Osteocyte (in vitro differentiated cells): ENCODE measurements at regions not wholly inside any gene's neighbourhood (a gene's known extent, or its start where the extent isn't known, plus 50 kb on each side); places are given as distances from the start of the nearest gene placed in this dataset.

Experiments used
- DNase-seq: peaks from one replicate; pipeline ENCODE4 v3.0.0; 2021; ENCODE audit warnings: mixed read lengths; ENCODE audit not compliant: unreplicated experiment; ENCODE audit errors: extremely low spot score
- H3K27ac Mint-ChIP-seq: one replicate; pipeline ENCODE4 v1.8.0; 2021; ENCODE audit warnings: mild to moderate bottlenecking, mixed read lengths; ENCODE audit not compliant: unreplicated experiment
- H3K27me3 Mint-ChIP-seq: one replicate; pipeline ENCODE4 v1.8.0; 2021; ENCODE audit warnings: mixed read lengths; ENCODE audit not compliant: unreplicated experiment
- H3K36me3 Mint-ChIP-seq: one replicate; pipeline ENCODE4 v1.8.0; 2021; ENCODE audit warnings: mixed read lengths; ENCODE audit not compliant: unreplicated experiment
- H3K4me1 Mint-ChIP-seq: one replicate; pipeline ENCODE4 v1.8.0; 2021; ENCODE audit warnings: mixed read lengths; ENCODE audit not compliant: unreplicated experiment
- H3K4me3 Mint-ChIP-seq: one replicate; pipeline ENCODE4 v1.8.0; 2021; ENCODE audit warnings: mild to moderate bottlenecking, moderate library complexity, mixed read lengths; ENCODE audit not compliant: unreplicated experiment
- H3K9me3 Mint-ChIP-seq: one replicate; pipeline ENCODE4 v1.8.0; 2021; ENCODE audit warnings: mixed read lengths; ENCODE audit not compliant: unreplicated experiment
- TF ChIP-seq, protein P1 (sequence below): fragments of 200-600 bp; sonication (generic); IDR thresholded peaks from 2 replicates; pipeline ENCODE4 v1.5.0; 2021; ENCODE audit warnings: antibody characterized with exemption, mild to moderate bottlenecking, moderate library complexity

DNA sequence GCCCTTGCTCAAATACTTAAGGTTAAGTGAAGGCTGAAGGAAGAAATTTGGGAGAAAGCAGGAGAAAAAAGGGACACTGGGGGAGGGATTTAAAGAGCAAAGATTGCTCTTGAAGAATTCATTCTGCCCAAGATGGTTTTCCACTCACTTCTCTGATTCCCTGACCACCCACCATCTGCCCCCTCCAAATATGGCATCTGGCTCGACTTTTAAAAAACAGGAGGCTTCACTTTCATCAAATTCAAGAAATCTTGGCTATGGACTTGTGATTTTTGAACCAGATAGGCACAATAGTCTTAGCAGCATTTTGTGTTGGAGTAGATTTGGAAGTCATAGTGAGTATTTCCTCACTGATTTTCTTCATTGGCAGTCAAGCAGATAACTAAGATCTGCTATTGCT is 574.4 kb upstream of the SUCLG2 start:
- TF ChIP-seq, protein P1, sequence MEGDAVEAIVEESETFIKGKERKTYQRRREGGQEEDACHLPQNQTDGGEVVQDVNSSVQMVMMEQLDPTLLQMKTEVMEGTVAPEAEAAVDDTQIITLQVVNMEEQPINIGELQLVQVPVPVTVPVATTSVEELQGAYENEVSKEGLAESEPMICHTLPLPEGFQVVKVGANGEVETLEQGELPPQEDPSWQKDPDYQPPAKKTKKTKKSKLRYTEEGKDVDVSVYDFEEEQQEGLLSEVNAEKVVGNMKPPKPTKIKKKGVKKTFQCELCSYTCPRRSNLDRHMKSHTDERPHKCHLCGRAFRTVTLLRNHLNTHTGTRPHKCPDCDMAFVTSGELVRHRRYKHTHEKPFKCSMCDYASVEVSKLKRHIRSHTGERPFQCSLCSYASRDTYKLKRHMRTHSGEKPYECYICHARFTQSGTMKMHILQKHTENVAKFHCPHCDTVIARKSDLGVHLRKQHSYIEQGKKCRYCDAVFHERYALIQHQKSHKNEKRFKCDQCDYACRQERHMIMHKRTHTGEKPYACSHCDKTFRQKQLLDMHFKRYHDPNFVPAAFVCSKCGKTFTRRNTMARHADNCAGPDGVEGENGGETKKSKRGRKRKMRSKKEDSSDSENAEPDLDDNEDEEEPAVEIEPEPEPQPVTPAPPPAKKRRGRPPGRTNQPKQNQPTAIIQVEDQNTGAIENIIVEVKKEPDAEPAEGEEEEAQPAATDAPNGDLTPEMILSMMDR: no peak
- peaks cover 2% of the 10 kb centered on the region for H3K9me3 Mint-ChIP-seq

DNA sequence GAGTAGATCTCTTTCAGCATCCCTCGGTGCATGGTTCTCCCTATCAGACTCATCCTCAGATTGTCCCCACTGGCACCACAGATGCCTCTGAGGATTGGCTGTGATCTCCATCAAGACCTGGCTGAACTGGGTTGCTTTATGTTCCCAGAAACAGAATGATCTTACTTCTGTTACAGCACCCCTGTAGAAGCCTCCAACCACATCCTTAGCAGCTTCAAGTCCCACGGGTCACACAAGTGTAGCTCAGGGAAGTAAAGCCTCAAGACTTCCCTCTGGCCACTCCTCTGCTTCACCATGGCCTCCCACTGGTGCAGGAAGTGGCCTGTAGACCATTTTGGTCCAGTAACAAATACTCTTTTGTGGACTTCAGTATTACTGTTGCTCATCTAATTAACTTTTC is 566.4 kb upstream of the SUCLG2 start:
- H3K27me3 Mint-ChIP-seq: no peaks in the 10 kb centered on the region

More for the DNA sequence above, 574.4 kb upstream of the SUCLG2 start:
- Mint-ChIP-seq H3K36me3 (no peaks in the 10 kb centered on the region), H3K4me3 (no peak overlapping the region), H3K4me1 (no peaks in the 10 kb centered on the region), H3K27ac (no peak overlapping the region), H3K27me3 (no peaks in the 10 kb centered on the region)
- no peak for DNase-seq

DNA sequence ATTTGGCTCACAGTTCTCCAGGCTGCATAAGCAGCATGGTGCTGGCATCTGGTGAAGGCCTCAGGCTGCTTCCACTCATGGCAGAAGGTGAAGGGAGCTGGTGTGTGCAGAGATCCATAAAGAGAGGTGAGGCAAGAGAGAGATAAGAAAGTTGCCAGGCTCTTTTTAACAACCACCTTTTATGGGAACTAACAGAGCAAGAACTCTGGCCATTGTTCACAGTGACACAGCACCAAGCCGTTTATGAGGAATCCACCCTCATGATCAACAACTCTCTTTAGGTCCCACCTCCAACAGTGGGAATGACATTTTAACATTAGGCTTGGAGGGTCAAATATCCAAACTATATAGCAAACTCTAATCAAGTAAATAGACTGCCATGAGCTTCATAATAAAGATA is 557.2 kb upstream of the SUCLG2 start:
- no peaks in the 10 kb centered on the region for H3K4me1 Mint-ChIP-seq
- no peak overlapping the region for H3K27ac Mint-ChIP-seq
- no peaks in the 10 kb centered on the region for H3K27me3 Mint-ChIP-seq
- no peaks in the 10 kb centered on the region for H3K9me3 Mint-ChIP-seq
- H3K4me3 Mint-ChIP-seq: no peak overlapping the region
- TF ChIP-seq, protein P1: no peak
- no peaks in the 10 kb centered on the region for H3K36me3 Mint-ChIP-seq
- no peak for DNase-seq

More for the DNA sequence above, 566.4 kb upstream of the SUCLG2 start:
- no peaks in the 10 kb centered on the region for H3K36me3 Mint-ChIP-seq
- H3K4me1 Mint-ChIP-seq: no peaks in the 10 kb centered on the region
- H3K4me3 Mint-ChIP-seq: no peak overlapping the region
- TF ChIP-seq, protein P1: no peak
- H3K9me3 Mint-ChIP-seq: no peaks in the 10 kb centered on the region
- no peak overlapping the region for H3K27ac Mint-ChIP-seq
- DNase-seq: no peak

DNA sequence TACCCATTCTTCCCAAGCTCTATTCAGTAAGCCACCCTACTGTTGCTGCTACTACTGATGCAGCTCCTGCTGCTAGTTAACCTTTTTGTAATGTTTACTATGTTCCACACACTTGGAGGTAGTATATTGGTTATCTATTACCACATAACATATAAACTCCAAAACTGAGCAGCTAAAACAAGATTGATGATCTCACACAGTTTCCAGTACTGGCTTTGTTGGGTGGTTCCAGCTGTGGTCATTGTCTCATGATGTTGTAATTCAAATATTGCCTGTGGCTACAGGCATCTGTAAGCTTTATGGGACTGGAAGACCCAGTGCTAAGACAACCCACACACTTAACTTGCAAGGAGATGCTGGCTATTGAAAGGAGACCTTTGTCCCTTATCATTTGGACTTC is 556.2 kb upstream of the SUCLG2 start:
- Mint-ChIP-seq H3K9me3 (no peaks in the 10 kb centered on the region), H3K27me3 (no peaks in the 10 kb centered on the region), H3K27ac (no peak overlapping the region), H3K4me1 (no peaks in the 10 kb centered on the region), H3K36me3 (no peaks in the 10 kb centered on the region), H3K4me3 (no peak overlapping the region)
- TF ChIP-seq, protein P1: no peak
- no peak for DNase-seq

DNA sequence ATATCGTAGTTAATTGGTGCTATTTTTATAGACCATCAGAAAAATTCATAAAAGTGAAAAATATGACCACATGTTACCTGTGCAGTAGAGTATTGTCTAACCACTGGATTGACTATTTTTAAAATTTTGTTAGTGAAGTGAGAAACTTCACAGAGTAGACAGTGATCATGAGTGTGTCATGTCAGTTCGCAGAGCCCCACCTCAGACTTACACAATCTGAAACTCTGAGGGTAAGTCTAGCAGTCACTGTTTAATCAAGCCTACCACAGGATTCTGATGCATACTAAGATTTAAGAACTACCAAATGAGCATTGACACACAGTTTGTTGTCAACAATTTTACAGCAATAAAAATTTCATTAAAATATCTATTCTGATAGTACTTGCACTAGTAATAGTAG is 552.9 kb upstream of the SUCLG2 start:
- peaks cover 13% of the 10 kb centered on the region for H3K9me3 Mint-ChIP-seq
- H3K27me3 Mint-ChIP-seq: no peaks in the 10 kb centered on the region
- no peak overlapping the region for H3K27ac Mint-ChIP-seq

More for the DNA sequence above, 552.9 kb upstream of the SUCLG2 start:
- Mint-ChIP-seq H3K4me1 (no peaks in the 10 kb centered on the region), H3K36me3 (no peaks in the 10 kb centered on the region), H3K4me3 (no peak overlapping the region)
- TF ChIP-seq, protein P1: no peak
- no peak for DNase-seq
